Erythroblast (primary cell): ENCODE measurements at regions not wholly inside any gene's neighbourhood (a gene's known extent, or its start where the extent isn't known, plus 50 kb on each side); places are given as distances from the start of the nearest gene placed in this dataset.

Experiments
- GATA1 ChIP-seq: IDR thresholded peaks from 2 replicates; pipeline ENCODE4 v1.6.1; 2011; ENCODE audit warnings: low read depth, mild to moderate bottlenecking, control low read depth, low read length, moderate library complexity
- POLR2A ChIP-seq: IDR thresholded peaks from 2 replicates; pipeline ENCODE4 v1.6.1; 2011; ENCODE audit warnings: mild to moderate bottlenecking, low read length

GRCh38 chr1:67626861-67627235 is 58.2 kb upstream of the GADD45A start:
- TF ChIP-seq POLR2A, result no peak
- no peak for TF ChIP-seq GATA1
